IMR-90 (cell line): ENCODE measurements at regions not wholly inside any gene's neighbourhood (a gene's known extent, or its start where the extent isn't known, plus 50 kb on each side); places are given as distances from the start of the nearest gene placed in this dataset.

Source experiments
- ATAC-seq: fragments of 200-7000 bp; cut with Tn5 transposase; 2 replicates; pipeline ENCODE4 v1.9.1; 2020; ENCODE audit warnings: low read depth, mild to moderate bottlenecking, moderate library complexity
- BruUV-seq: library from RNA; stranded (reverse); fragments of 400-500 nt; replicated peaks from 2 replicates; lab custom pipeline; 2021; lab: Mats Ljungman, UMichigan
- CTCF ChIA-PET: fragments of 300-600 bp; formaldehyde crosslinking; extraction: SDS; loops from one replicate; lab custom pipeline; 2021; ENCODE audit warnings: antibody characterized with exemption; lab: Yijun Ruan, JAX
- POLR2A ChIA-PET: fragments of 300-600 bp; sonication (Branson Sonifier 250); formaldehyde crosslinking; loops from one replicate; lab custom pipeline; 2022; ENCODE audit warnings: antibody characterized with exemption; ENCODE audit not compliant: unreplicated experiment; lab: Charles Lee
- DNase-seq: peaks from one replicate; pipeline ENCODE4 v3.0.0; 2013
- H2AFZ ChIP-seq: replicated peaks from 2 replicates; pipeline ENCODE3; 2013; ENCODE audit warnings: low read length, mild to moderate bottlenecking; ENCODE audit not compliant: poor library complexity
- H2AK5ac ChIP-seq: 2 replicates; pipeline ENCODE4 v1.6.1; 2013; ENCODE audit warnings: low read depth, low read length, inconsistent platforms
- H2AK9ac ChIP-seq: replicated peaks from 2 replicates; pipeline ENCODE3; 2013; ENCODE audit warnings: mild to moderate bottlenecking, low read depth, low read length, moderate library complexity; ENCODE audit not compliant: poor library complexity
- H2BK120ac ChIP-seq: 2 replicates; pipeline ENCODE4 v1.6.1; 2013; ENCODE audit warnings: low read depth, low read length, inconsistent platforms
- H2BK15ac ChIP-seq: 3 replicates; pipeline ENCODE4 v1.6.1; 2013; ENCODE audit warnings: low read depth, low read length, inconsistent platforms
- H2BK20ac ChIP-seq: 2 replicates; pipeline ENCODE4 v1.6.1; 2013; ENCODE audit warnings: low read depth, mild to moderate bottlenecking, inconsistent platforms, low read length, moderate library complexity
- H2BK5ac ChIP-seq: 2 replicates; pipeline ENCODE4 v1.6.1; 2013; ENCODE audit warnings: mild to moderate bottlenecking, low read depth, low read length, inconsistent platforms; ENCODE audit not compliant: poor library complexity, severe bottlenecking
- H3K14ac ChIP-seq: replicated peaks from 2 replicates; pipeline ENCODE4 v1.6.1; 2013; ENCODE audit warnings: low read depth, low read length, inconsistent platforms
- H3K18ac ChIP-seq: 2 replicates; pipeline ENCODE4 v1.6.1; 2013; ENCODE audit warnings: low read depth, low read length, control low read depth
- H3K23ac ChIP-seq: 2 replicates; pipeline ENCODE4 v1.6.1; 2013; ENCODE audit warnings: low read depth, low read length, inconsistent platforms
- H3K27ac ChIP-seq: 2 replicates; pipeline ENCODE4 v1.5.1; 2013; ENCODE audit warnings: mild to moderate bottlenecking, control low read depth, low read length; ENCODE audit not compliant: insufficient read depth
- H3K27me3 ChIP-seq: 2 replicates; pipeline ENCODE4 v1.6.1; 2013; ENCODE audit warnings: low read length; ENCODE audit not compliant: control insufficient read depth, insufficient read depth
- H3K36me3 ChIP-seq: 2 replicates; pipeline ENCODE4 v1.6.1; 2013; ENCODE audit warnings: low read length, mixed read lengths; ENCODE audit not compliant: control insufficient read depth, insufficient read depth
- H3K4ac ChIP-seq: 2 replicates; pipeline ENCODE4 v1.6.1; 2013; ENCODE audit warnings: low read depth, low read length, inconsistent platforms
- H3K4me1 ChIP-seq: 2 replicates; pipeline ENCODE4 v1.6.1; 2013; ENCODE audit warnings: low read length, mixed read lengths; ENCODE audit not compliant: control insufficient read depth, insufficient read depth
- H3K4me2 ChIP-seq: 2 replicates; pipeline ENCODE4 v1.6.1; 2013; ENCODE audit warnings: low read depth, mild to moderate bottlenecking, control low read depth, low read length, moderate library complexity
- H3K4me3 ChIP-seq: 2 replicates; pipeline ENCODE4 v1.5.1; 2013; ENCODE audit warnings: low read depth, mild to moderate bottlenecking, control low read depth, low read length, moderate library complexity; ENCODE audit not compliant: insufficient read depth
- H3K56ac ChIP-seq: 2 replicates; pipeline ENCODE4 v1.6.1; 2013; ENCODE audit warnings: low read length, inconsistent platforms; ENCODE audit not compliant: insufficient read depth; ENCODE audit errors: extremely low read depth
- H3K79me1 ChIP-seq, 2 experiments: 2 replicates each; pipeline ENCODE4 v1.6.1; 2013; ENCODE audit warnings: low read length in 2 of 2, inconsistent platforms in 1 of 2, low read depth in 1 of 2
- H3K9ac ChIP-seq: 2 replicates; pipeline ENCODE4 v1.6.1; 2013; ENCODE audit warnings: low read depth, low read length, control low read depth
- H3K9me1 ChIP-seq: 2 replicates; pipeline ENCODE4 v1.6.1; 2013; ENCODE audit warnings: low read length, inconsistent platforms; ENCODE audit not compliant: insufficient read depth
- H3K9me3 ChIP-seq: 2 replicates; pipeline ENCODE4 v1.6.1; 2013; ENCODE audit warnings: low read length; ENCODE audit not compliant: control insufficient read depth, insufficient read depth
- H4K20me1 ChIP-seq: 2 replicates; pipeline ENCODE4 v1.6.1; 2013; ENCODE audit warnings: low read length, inconsistent platforms; ENCODE audit not compliant: insufficient read depth
- H4K5ac ChIP-seq: 2 replicates; pipeline ENCODE4 v1.6.1; 2013; ENCODE audit warnings: mild to moderate bottlenecking, low read depth, low read length, control low read depth
- H4K8ac ChIP-seq, 2 experiments: 2 replicates each; pipeline ENCODE4 v1.6.1; 2013; ENCODE audit warnings: low read depth in 2 of 2, low read length in 2 of 2, control low read depth in 1 of 2, inconsistent platforms in 1 of 2
- H4K91ac ChIP-seq: 2 replicates; pipeline ENCODE4 v1.6.1; 2013; ENCODE audit warnings: low read depth, low read length, inconsistent platforms; ENCODE audit not compliant: insufficient read depth
- BHLHE40 ChIP-seq: fragments of 150-350 bp; IDR thresholded peaks from 2 replicates; pipeline ENCODE4 v1.6.1; 2016; ENCODE audit warnings: mild to moderate bottlenecking, low read depth, low read length
- CHD1 ChIP-seq: IDR thresholded peaks from 2 replicates; pipeline ENCODE4 v1.6.1; 2012; ENCODE audit warnings: low read depth, low read length, improper control_type of control experiment
- FOS ChIP-seq: fragments of 150-350 bp; IDR thresholded peaks from 2 replicates; pipeline ENCODE4 v1.6.1; 2016; ENCODE audit warnings: low read depth, low read length
- MAFK ChIP-seq: IDR thresholded peaks from 2 replicates; pipeline ENCODE4 v1.6.1; 2012; ENCODE audit warnings: low read depth, low read length, improper control_type of control experiment
- MXI1 ChIP-seq: IDR thresholded peaks from 2 replicates; pipeline ENCODE4 v1.6.1; 2012; ENCODE audit warnings: low read depth, mild to moderate bottlenecking, low read length, moderate library complexity, borderline replicate concordance
- RCOR1 ChIP-seq: IDR thresholded peaks from 2 replicates; pipeline ENCODE4 v1.6.1; 2012; ENCODE audit warnings: mild to moderate bottlenecking, low read length, improper control_type of control experiment; ENCODE audit not compliant: insufficient replicate concordance
- WGBS, 2 experiments: methylation state at CpG; one replicate each; pipeline versions ENCODE4 v1.1.5 to v1.1.7; 2013; ENCODE audit warnings: missing lambda C conversion rate in 2 of 2; ENCODE audit not compliant: insufficient read length in 1 of 2; ENCODE audit errors: extremely low coverage in 2 of 2; 5-methylcytosine and 5-hydroxymethylcytosine counted together
- dilution Hi-C: fragments of 300-500 bp; cut with HindIII; formaldehyde crosslinking; loops from one replicate; pipeline ENCODE4 v1.14.3; 2018; ENCODE audit warnings: low sequenced_read_pairs; ENCODE audit not compliant: unreplicated experiment
- in situ Hi-C: fragments of 300-500 bp; cut with MboI; formaldehyde crosslinking; loops from 3 replicates; pipeline ENCODE4 v1.14.3; 2019; ENCODE audit warnings: low sequenced_read_pairs, inconsistent platforms, mixed read lengths
- intact Hi-C: fragments of 100-400 bp; cut with micrococcal nuclease; formaldehyde crosslinking; loops from 2 replicates; pipeline ENCODE4 v1.10.0; 2022

- DNase-seq, result no peak
- CTCF ChIA-PET, result no interaction called here
- no peak overlapping the region for H4K91ac ChIP-seq
- no peak overlapping the region for H3K23ac ChIP-seq
- H3K56ac ChIP-seq, result no peak overlapping the region
- no peak overlapping the region for H3K9ac ChIP-seq
- no peak overlapping the region for H3K4me2 ChIP-seq
- H2BK120ac ChIP-seq, result no peak overlapping the region
- TF ChIP-seq BHLHE40 (no peak), RCOR1 (no peak), CHD1 (no peak), FOS (no peak), MAFK (no peak), MXI1 (no peak)
- no peaks in the 10 kb centered on the region for H3K36me3 ChIP-seq
- H3K4me1 ChIP-seq, result no peaks in the 10 kb centered on the region
- no peak overlapping the region for H3K14ac ChIP-seq
- H3K4ac ChIP-seq, result no peak overlapping the region
- no CpG with 5 or more reads among the region's 3 CpGs for WGBS, 2 experiments
- no peak overlapping the region for H2AK9ac ChIP-seq
- H2AFZ ChIP-seq, result no peak overlapping the region
- no peaks in the 10 kb centered on the region for H4K20me1 ChIP-seq
- H3K27ac ChIP-seq, result no peak overlapping the region
- no peak overlapping the region for H3K18ac ChIP-seq
- H3K27me3 ChIP-seq, result peaks cover 3% of the 10 kb centered on the region; the same call in 1 of the 2 replicates
- no peak for ATAC-seq
- H2AK5ac ChIP-seq, result no peak overlapping the region
- H3K4me3 ChIP-seq, result no peak overlapping the region
- no TSS peak for BruUV-seq
- POLR2A ChIA-PET, result no interaction called here
- H4K8ac ChIP-seq, result no peak overlapping the region
- intact Hi-C loops, result no loop called here
- no peaks in the 10 kb centered on the region for H3K79me1 ChIP-seq
- H2BK15ac ChIP-seq, result no peak overlapping the region
- no peak overlapping the region for H4K5ac ChIP-seq
- H3K9me3 ChIP-seq, result no peaks in the 10 kb centered on the region
- dilution Hi-C loops, result no loop called here
- in situ Hi-C loops, result no loop called here
- no peak overlapping the region for H2BK5ac ChIP-seq
- H3K9me1 ChIP-seq, result no peaks in the 10 kb centered on the region
- H2BK20ac ChIP-seq, result no peak overlapping the region
These were observed 59.3 kb downstream of the IFNG start for GRCh38 chr12:68100241-68100640.
